SHP77 treated with DMSO at 0.1 percent for 48 hours (cell line): ENCODE measurements at regions not wholly inside any gene's neighbourhood (a gene's known extent, or its start where the extent isn't known, plus 50 kb on each side); places are given as distances from the start of the nearest gene placed in this dataset.

Experiments
- DNase-seq: peaks from one replicate; lab custom pipeline; 2025; lab: John Stamatoyannopoulos, UW

DNA sequence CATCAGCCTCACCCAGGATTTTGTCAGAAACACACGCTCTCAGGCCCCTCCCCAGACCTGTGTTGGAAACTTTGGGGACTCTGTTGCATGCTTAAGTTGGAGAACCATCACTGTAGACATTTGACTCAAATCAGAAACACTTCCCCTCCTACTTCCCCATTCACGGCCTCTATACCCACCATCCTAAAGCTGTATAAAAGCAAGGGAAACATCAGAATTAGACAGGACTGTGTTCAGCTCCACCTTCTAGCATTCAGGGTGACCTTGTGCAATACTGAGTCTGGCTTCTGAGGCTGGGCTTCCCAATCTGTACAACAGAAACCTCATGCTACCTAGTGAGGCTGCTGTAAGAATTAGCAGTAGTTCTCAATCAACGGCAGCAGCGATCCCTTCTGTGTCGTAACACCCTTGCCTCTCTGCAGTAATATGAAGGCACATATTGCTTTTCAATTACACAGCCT is 252.3 kb downstream of the LY86 start:
- no peak for DNase-seq

DNA sequence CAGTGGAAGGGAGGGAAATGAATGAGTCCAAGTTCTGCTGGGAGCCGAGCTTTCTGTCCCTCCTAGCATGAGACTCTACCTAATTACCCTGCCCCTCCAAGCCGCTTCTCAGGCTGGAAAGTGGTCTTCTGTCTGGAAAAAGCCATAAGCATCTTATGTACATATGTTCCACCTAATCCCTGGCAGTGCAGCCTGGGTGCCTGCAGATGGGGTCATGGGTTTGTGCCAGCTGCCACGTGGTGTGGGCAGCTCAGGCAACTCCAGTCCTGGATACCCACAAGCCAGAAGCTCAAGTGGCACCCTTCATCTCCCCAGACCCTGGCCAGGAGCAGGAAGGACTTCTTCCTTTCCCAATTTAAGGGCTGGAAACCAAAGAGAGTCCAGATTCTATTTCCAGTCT is 253.1 kb downstream of the LY86 start:
- DNase-seq, result peak; percentile 3

DNA sequence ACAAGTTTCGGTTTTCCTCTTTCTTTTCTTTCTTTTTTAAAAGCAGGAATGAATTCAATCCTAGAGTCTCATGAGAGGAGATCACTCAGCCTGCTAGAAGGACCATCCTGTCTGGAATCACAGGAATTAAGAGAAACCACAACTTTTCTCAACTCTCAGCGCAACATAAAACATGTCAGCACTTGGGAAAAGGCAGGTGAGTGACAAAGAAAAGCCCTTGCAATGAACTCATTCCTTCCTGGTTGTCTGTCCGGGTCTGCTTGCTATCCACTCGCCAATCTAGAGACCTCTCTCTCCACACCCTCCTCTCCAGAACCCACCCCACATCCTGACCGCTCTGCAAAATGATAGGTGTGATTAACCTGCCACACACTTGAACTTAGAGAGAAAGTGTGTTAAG is 253.8 kb downstream of the LY86 start:
- no peak for DNase-seq

DNA sequence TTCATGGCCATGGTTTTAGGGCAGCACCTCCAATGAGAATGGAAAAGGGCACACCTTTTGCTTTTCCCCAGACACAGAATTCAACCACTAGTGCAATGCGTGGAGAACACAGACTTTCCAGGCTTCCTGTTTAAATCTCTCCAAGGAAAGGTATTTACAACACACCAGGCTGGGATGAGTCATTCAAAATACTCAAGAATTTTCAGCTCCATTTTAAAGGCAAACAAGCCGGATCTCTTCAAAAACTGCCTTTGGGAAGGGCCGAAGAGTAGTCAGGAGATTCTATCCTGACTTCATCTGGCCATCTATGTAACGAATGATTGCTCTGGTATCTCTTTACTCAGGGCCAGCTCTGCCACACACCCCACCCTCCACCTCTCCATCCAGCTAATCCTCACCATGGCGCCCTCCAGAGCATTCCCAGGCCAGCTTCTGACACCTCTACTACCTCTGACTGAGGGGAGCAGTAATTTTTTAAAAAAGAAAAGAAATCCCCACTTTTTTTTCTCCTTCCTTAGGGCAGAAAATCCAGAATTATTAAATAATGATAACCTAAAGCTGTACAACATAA is 254.6 kb downstream of the LY86 start:
- DNase-seq, result no peak

DNA sequence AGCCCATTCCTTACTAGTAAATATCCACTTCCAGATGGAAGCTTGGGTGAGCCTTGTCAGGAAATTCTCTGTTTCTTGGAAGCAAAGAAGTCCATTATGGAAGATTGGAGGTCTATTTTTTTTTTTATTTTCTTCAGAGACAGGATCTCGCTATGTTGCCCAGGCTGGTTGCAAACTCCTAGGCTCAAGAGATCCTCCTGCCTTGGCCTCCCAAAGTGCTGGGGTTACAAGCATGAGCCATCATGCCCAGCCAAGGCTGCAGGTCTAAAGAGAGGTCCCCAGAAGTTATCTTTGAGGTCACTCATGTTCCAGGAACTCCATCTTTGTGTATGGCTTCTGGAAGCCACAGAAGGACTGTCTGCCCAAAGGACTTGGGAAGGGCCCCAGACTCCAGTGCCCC is 255.3 kb downstream of the LY86 start:
- DNase-seq, result no peak

DNA sequence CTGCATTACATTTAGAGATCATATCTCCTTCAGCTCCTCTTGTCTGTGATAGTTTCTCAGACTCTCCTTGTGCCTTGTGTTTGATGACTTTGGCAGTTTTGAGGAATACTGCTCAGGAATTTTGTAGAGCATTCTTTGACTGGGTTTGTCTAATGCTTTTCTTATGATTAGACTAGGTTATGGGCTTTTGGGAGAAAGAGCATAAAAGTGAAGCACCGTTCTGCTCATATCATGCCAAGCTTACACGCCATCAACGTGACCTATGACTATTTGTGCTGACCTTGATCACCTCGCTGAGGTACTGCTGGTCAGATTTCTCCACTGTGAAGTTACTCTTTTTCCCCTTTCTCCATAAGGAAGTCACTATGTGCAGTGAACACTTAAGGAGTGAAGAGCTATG is 256.0 kb downstream of the LY86 start:
- no peak for DNase-seq

DNA sequence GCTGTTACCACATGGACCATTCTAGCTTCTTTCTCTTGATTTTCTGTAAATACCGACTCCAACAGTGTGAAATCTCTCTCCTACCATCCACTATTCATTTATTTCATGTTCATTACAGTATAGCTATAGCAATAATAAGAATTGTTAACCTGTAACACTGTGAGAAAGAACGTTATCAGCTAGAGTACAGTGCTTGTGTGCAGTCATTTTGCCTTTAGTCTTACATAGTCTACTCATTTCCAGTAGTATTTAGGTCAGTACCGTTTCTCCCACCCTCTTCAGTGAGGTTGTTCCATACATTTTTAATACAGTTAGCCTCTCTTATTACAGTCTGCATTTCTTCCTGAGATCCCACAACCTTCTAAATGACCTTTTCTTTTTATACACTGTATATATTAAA is 257.1 kb downstream of the LY86 start:
- DNase-seq, result no peak

DNA sequence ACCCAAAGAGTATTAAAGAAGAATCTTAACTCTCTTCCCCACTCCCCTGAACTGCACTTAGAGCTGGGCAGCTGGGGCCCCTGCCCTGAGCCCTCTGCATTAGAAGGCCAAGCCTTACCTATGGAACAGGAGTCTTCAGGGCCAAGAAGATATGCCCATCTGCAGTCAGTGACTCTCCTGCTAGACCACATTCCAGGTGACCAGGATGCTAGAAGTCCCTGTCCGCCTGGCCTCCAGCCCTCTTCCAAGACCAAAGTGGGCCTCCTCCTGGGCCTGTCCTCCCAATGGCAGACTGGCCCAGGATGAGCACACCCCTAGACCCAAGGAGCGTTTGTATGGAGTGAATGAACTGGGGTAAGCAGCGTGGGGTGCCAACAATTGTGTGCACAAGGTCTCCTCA is 259.1 kb downstream of the LY86 start:
- DNase-seq, result no peak

DNA sequence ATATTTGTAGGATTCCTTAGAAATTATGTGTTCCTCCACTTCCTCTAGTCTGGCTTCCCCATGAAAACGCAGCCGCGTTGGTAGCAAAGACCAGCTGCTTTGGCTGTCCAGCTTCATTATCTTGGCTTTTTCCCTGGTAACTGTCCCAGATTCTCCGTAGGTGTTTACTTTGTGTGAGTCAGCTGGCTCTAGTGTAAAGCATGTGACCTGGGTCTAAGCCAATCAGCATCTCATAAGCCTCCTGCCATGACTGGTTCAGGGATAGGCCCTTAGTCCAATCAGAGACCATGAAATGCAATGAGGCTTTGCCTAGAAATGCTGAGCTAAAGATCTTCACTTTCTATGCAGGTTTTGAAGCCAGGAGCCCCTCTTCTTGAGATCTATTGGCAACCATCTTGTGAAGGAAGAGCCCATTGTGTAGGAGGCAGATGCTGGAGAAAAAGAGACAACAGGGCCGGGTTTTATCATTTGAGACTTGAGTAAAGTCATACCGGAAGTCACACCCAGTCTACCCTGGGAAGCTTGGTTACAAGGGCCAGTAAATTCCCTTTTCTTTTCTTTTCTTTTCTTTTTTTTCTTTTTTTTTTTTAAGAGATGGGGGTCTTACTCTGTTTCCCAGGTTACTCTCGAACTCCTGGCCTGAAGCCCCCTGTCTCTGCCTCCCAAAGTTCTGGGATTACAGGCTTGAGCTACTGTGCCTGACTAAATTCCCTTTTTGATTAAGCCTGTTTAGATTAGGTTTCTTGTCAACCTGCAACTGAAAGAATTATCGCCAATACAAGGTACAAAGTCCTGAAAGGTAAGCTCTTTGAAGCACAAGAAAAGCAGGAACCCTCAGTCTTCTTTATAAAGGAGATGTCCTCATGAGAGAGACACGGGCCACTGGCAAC is 256.5 kb upstream of the RREB1 start:
- DNase-seq, result peak; percentile 91

DNA sequence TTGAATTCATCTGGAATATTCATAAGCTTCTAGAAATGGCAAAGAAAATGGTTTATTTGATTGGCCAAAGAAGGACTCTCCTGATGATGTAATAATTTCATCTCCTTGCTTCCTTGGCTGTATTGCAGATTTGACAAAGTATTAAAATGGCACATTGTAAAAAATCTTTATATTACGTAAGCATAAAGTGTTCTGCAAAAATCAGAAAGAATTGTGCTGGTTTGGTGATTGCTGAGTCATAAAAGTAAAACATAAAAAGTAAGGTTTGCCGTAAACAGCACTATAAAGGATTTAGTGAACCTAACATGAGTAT is 255.9 kb upstream of the RREB1 start:
- DNase-seq, result no peak

DNA sequence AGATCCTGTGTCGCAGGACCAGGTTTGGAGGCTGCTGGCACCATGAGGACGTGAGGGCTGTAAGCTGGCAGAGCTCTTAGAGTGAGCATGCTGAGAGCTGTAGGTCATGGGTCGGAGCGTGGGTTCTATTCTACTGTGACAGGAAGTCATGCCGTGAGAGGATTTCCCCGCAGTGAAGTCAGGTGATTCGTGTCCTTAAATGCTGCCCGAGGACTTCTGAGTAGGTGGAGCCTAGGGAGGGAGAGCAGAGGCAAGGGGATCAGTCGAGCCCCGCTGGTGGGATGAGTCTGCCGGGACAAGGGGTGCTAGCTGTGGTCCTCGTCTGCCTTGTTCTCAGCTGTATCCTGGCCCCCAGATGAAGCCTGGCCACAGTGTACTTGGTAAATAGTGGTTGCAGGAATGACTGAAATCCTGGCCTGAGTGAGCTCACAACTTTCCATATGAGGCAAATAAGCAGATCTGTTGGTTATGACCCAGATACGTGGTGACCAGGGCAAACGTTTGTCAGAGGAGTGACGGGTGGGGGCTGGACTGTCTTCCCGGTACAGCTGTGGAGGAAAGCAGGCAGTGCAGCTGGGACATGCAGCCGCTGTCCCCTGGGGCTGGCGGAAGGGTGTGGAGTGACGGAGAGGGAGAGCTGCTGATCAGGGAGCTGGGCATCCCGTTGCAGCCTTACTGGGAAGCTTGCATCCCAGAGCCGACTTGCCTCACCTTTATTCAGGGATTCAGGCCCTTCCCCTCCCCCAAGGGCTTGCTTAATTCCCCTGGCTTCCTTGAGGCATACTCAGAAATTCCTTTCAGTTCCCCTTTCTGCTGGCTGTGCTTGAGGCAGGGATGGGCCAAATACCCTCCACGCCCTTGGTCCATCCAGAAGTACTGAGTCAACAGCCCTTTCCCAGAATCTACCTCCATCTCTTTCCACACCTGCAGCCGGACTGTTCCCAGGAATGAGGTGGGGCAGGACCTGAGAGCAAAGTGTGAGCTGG is 250.9 kb upstream of the RREB1 start:
- DNase-seq, result peak; percentile 3

DNA sequence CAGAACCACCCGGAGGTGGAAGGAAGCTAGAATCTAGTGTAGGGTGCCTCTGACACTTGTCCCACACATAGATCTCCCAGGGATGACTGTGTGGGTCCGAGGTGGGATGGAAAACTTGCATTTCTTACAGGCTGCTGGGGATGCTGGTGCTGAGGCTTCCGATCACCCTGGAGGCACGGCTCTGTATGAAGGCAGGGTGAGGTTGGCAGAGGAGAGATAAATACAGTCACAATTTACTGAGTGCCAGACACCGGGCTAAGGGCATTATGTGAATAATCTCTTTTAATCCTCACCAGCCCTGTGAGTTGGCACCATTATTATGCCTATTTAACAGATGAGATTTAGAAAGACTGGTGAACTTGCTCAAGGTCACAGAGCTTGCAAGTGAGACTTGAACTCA is 250.2 kb upstream of the RREB1 start:
- DNase-seq, result no peak

DNA sequence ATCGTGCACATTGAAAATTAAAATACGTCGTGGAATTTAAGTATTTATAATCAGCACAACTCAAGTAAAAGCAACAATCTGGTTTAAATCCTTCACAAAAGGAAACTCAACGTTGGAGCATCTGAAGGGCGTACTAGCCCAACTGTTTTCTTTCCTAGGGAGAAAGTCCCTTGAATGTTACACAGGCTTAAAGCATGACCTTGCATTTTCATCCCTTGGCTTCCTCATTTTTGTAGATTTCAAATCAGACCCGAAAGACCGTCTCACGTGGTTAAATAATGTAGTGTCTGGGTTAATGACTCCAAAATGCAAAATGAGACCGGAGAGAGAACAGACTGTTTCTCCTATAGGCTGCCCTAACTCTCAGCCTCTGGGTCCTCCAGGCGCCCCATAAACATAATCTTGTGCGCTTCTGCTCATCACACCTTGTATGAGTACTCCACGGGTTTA is 249.2 kb upstream of the RREB1 start:
- no peak for DNase-seq

DNA sequence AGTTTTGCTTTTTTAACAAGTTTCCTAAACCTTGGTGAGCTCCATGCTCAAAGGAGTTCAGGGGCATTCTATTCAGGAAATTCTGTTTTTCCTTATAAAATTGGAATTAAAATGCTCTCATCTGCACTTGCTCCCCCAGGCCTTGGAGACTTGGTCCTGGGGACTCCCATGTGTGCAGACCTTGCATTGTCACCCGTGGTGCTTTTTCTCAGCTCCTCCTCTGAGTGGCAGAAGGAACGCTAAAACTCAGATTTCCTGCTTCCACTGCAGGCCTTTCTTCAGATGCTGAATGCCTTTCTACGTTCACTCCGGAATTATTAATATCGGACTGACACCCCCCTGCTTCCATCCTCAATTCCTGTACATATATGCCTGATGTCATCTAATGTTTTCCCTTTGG is 248.7 kb upstream of the RREB1 start:
- DNase-seq, result no peak

DNA sequence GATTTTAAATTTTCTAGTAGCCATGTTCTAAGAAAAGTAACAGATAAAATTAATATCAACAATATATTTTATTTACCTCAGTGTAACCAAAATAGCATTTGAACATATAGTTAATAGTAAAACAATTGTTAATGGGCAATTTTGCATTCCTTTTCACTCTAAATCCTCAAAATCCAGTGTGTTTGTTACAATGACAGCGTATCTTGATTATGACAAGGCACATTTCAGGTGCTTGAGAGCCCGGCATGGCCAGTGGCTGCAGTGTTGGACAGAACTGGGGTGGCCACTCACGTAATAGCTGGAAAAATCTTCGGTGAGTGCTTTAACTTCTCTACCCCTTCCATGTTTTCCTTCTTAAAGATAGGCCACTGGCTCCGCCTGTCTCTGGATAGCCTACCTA is 248.0 kb upstream of the RREB1 start:
- no peak for DNase-seq

DNA sequence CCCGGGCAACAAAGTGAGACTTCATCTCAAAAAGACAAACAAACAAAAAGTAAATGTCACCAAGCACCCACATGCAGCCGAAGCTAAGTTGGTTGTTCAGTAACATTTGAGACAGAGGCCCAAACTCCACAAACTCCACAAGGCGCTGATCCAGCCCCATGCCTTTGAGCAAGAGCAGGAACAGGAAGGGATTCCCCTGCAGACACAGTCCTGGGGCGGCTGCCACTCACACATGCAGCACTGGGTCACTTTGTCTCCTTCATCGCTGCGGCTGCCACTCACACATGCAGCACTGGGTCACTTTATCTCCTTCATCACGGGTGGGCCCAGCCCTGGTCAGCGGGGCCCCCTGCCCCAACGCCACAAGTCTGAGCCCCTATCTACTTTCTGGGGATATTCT is 246.9 kb upstream of the RREB1 start:
- DNase-seq, result no peak

DNA sequence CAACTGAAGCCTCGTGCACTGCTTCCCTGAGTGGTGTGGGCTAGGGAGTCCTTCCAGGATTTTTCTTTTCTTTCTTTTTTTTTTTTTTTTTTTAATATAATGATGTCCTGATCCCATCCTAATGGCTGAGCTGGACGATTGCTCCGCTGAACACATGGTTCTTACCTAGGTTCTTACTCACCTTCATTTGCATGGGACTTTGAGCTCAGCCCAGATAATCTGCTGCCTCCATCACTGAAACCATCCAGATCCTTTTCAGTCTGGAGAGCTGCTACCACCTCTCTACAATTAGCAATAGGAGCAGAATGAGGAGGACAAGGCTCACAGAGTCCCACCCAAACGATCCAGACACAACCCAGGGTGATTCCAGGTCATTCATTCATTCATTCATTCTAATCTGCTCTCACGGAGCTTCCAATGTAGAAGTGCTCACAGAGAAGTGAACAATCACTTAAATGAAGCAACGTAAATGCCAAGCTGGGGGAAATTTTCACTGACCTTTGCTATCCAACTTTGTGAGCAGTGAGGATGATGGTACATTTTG is 246.3 kb upstream of the RREB1 start:
- no peak for DNase-seq

DNA sequence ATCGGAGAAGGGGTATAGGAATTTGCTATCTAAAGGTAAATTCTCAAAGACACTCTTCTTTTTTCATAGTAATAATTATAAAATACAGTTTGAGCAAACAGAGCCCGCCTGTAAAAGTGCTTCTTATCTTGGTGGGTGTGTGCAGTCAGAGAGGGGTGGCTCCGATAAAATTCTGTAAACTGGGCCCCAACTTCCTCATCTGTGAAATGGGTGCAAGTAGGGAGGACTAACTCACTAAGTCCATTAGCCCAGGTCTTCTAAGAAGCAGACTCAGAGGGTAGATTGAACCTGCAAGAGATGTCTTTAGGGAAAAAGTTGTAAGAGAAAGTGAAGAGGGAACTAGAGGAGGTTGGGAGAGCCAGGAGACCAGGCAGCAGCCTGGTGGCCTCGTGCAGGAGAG is 245.8 kb upstream of the RREB1 start:
- DNase-seq, result no peak

DNA sequence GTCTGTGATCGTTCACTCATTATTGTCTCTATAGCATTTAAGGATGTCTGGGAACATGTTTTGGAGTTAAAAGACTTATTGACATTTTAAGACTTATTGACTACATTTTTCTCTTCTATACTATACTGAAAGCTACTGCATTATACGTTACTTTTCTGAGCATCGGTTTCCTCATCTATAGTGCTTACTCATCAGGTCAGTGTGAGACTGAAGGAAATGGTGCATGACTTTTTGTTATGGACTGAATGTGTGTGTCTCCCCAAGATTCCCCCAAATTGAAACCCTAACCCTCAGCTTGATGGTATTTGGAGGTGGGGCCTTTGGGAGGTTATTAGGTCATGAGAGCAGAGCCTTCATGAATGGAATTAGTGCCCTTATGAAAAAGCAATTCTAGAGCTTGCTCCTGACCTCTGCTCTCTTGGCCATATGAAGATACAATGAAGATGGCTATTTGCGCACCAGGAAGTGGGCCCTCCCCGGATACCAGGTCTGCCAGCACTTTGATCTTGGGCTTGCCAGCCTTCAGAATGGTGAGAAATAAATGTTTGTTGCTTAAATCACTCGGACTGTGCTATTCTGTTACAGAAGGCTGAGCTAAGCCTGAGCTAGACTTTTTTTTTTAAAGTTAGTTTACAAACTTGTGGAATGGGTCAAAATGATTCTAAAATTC is 243.7 kb upstream of the RREB1 start:
- DNase-seq, result no peak

DNA sequence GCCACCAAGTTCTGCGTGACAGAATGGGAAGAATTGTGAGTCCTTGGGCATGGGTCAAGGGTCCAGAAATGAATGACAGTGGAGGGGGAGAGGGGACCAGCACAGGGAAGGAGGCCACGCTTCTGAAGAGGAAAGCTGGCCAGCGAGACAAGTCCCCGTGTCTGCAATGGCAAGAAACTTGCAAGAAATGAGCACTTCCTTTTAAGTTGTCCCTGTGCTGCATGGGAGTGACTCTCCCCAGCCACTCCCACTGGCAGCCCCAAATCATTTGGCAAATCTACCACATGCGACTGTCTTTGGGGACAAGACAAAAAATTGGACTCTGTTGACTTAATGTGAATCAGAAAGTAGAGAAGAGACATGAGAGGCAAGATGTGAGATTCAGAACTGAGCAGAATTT is 242.2 kb upstream of the RREB1 start:
- no peak for DNase-seq

DNA sequence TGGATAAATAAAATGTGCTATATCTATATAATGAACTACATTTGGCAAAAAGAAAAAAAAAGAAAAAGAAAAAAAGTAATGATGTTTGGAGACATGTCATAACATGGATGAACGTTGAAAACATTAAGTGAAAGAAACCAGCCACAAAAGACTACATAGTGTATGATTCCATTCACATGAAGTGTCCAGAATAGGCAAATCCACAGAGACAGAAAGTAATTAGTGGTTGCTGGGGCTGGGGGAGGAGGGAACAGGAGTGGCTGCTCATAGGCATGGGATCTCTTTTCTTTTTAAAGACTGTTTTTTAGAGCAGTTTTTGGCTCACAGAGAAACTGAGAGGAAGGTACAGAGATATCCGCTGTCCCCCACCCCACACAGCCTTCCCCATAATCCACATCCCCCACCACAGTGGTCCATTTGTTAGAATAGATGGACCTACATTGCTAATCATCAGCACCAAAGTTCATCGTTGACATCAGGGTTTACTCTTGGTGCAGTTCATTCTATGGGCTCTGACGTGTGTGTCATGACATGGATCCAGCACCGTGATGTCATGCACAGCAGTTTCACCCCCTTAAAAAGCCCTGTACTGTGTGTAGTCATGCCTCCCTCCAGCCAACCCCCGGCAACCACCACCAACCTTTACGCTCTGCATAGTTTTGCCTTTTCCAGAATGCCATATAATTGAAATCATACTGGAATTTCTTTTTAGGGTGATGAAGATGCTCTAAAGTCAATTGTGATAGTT is 240.9 kb upstream of the RREB1 start:
- no peak for DNase-seq
